ENCODE measurements at regions not wholly inside any gene's neighbourhood (a gene's known extent, or its start where the extent isn't known, plus 50 kb on each side); places are given as distances from the start of the nearest gene placed in this dataset.
"Not testable (repeated sequence)": the region's sequence is repeated elsewhere in the genome, so short reads cannot be mapped to it uniquely, and the experiment has no call there.

GRCh38 chr1:244999644-245000043 lies 135.3 kb upstream of the HNRNPU start:
- TF ChIP-seq, protein P1, sequence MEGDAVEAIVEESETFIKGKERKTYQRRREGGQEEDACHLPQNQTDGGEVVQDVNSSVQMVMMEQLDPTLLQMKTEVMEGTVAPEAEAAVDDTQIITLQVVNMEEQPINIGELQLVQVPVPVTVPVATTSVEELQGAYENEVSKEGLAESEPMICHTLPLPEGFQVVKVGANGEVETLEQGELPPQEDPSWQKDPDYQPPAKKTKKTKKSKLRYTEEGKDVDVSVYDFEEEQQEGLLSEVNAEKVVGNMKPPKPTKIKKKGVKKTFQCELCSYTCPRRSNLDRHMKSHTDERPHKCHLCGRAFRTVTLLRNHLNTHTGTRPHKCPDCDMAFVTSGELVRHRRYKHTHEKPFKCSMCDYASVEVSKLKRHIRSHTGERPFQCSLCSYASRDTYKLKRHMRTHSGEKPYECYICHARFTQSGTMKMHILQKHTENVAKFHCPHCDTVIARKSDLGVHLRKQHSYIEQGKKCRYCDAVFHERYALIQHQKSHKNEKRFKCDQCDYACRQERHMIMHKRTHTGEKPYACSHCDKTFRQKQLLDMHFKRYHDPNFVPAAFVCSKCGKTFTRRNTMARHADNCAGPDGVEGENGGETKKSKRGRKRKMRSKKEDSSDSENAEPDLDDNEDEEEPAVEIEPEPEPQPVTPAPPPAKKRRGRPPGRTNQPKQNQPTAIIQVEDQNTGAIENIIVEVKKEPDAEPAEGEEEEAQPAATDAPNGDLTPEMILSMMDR (IDR thresholded peaks at IDR 0.05): not testable (repeated sequence)
- TF ChIP-seq EP300, POLR2A (IDR thresholded peaks at IDR 0.05): not testable (repeated sequence)

Measured in tibial nerve (tissue), 4 donors.